ENCODE measurements at regions not wholly inside any gene's neighbourhood (a gene's known extent, or its start where the extent isn't known, plus 50 kb on each side); places are given as distances from the start of the nearest gene placed in this dataset.

- TF ChIP-seq CTCF (IDR thresholded peaks at IDR 0.05; ENCODE audit: low read depth, low read length, missing control alignments) = no peak
- DNase-seq = no peak
- Histone ChIP-seq H3K4me3 (ENCODE audit: low read depth, low read length) (no peak overlapping the region), H3K36me3 (replicated peaks) (no peaks in the 10 kb centered on the region), H3K27me3 (replicated peaks) (no peaks in the 10 kb centered on the region), H3K27ac (no peak overlapping the region)
- in situ Hi-C loops (cut with HindIII; ENCODE audit: low pct_ligation_motif_present, low sequenced_read_pairs) = no loop called here
Measured at GRCh38 chrX:5638572-5638971, 590.1 kb downstream of the NLGN4X start.

- TF ChIP-seq CTCF (IDR thresholded peaks at IDR 0.05; ENCODE audit: low read depth, low read length, missing control alignments) = no peak
- Histone ChIP-seq H3K4me3 (ENCODE audit: low read depth, low read length) (no peak overlapping the region), H3K27me3 (replicated peaks) (no peaks in the 10 kb centered on the region), H3K36me3 (replicated peaks) (no peaks in the 10 kb centered on the region), H3K27ac (no peak overlapping the region)
- DNase-seq = no peak
- in situ Hi-C loops (cut with HindIII; ENCODE audit: low pct_ligation_motif_present, low sequenced_read_pairs) = no loop called here
Measured at GRCh38 chrX:5632887-5633286, 595.8 kb downstream of the NLGN4X start.

GRCh38 chrX:5632061-5632614, 596.5 kb downstream of the NLGN4X start:
- Histone ChIP-seq H3K27me3 (replicated peaks) (no peaks in the 10 kb centered on the region), H3K36me3 (replicated peaks) (no peaks in the 10 kb centered on the region), H3K27ac (no peak overlapping the region), H3K4me3 (ENCODE audit: low read depth, low read length) (no peak overlapping the region)
- no peak for DNase-seq
- TF ChIP-seq CTCF (IDR thresholded peaks at IDR 0.05; ENCODE audit: low read depth, low read length, missing control alignments) = no peak
- in situ Hi-C loops (cut with HindIII; ENCODE audit: low pct_ligation_motif_present, low sequenced_read_pairs) = no loop called here

- Histone ChIP-seq H3K27ac (no peak overlapping the region), H3K4me3 (ENCODE audit: low read depth, low read length) (no peak overlapping the region), H3K27me3 (replicated peaks) (no peaks in the 10 kb centered on the region), H3K36me3 (replicated peaks) (no peaks in the 10 kb centered on the region)
- no peak for DNase-seq
- TF ChIP-seq CTCF (IDR thresholded peaks at IDR 0.05; ENCODE audit: low read depth, low read length, missing control alignments) = no peak
- in situ Hi-C loops (cut with HindIII; ENCODE audit: low pct_ligation_motif_present, low sequenced_read_pairs) = no loop called here
Measured at GRCh38 chrX:5617666-5618065, 611.0 kb downstream of the NLGN4X start.

- TF ChIP-seq CTCF (IDR thresholded peaks at IDR 0.05; ENCODE audit: low read depth, low read length, missing control alignments) = no peak
- no peaks in the 10 kb centered on the region for H3K36me3 ChIP-seq (replicated peaks)
- H3K27ac ChIP-seq = no peak overlapping the region
- in situ Hi-C loops (cut with HindIII; ENCODE audit: low pct_ligation_motif_present, low sequenced_read_pairs) = no loop called here
- no peaks in the 10 kb centered on the region for H3K27me3 ChIP-seq (replicated peaks)
- no peak overlapping the region for H3K4me3 ChIP-seq (ENCODE audit: low read depth, low read length)
- DNase-seq = no peak
Measured at GRCh38 chrX:5595570-5595969, 633.1 kb downstream of the NLGN4X start.

- in situ Hi-C loops (cut with HindIII; ENCODE audit: low pct_ligation_motif_present, low sequenced_read_pairs) = no loop called here
- Histone ChIP-seq H3K27ac (no peak overlapping the region), H3K36me3 (replicated peaks) (no peaks in the 10 kb centered on the region), H3K27me3 (replicated peaks) (no peaks in the 10 kb centered on the region), H3K4me3 (ENCODE audit: low read depth, low read length) (no peak overlapping the region)
- TF ChIP-seq CTCF (IDR thresholded peaks at IDR 0.05; ENCODE audit: low read depth, low read length, missing control alignments) = no peak
- no peak for DNase-seq
Measured at GRCh38 chrX:5586726-5587125, 641.9 kb downstream of the NLGN4X start.

Data from brain microvascular endothelial cell (primary cell).